ENCODE measurements at regions not wholly inside any gene's neighbourhood (a gene's known extent, or its start where the extent isn't known, plus 50 kb on each side); places are given as distances from the start of the nearest gene placed in this dataset.

- DNase-seq (ENCODE audit: low read depth) = no peak
These were observed 1350.8 kb upstream of the SLC10A2 start for GRCh38 chr13:104416973-104417372.

GRCh38 chr13:104414771-104415170 is 1348.6 kb upstream of the SLC10A2 start:
- DNase-seq (ENCODE audit: low read depth) = no peak

- DNase-seq (ENCODE audit: low read depth) = no peak
These were observed 1348.0 kb upstream of the SLC10A2 start for GRCh38 chr13:104414181-104414580.

- DNase-seq (ENCODE audit: low read depth) = no peak
These were observed 1345.0 kb upstream of the SLC10A2 start for GRCh38 chr13:104411141-104411765.

GRCh38 chr13:104408733-104409132 is 1342.5 kb upstream of the SLC10A2 start:
- DNase-seq (ENCODE audit: low read depth) = no peak

GRCh38 chr13:104404325-104404724 is 1338.1 kb upstream of the SLC10A2 start:
- no peak for DNase-seq (ENCODE audit: low read depth)

- no peak for DNase-seq (ENCODE audit: low read depth)
These were observed 1323.5 kb upstream of the SLC10A2 start for GRCh38 chr13:104389691-104390090.

GRCh38 chr13:104387510-104387909 is 1321.3 kb upstream of the SLC10A2 start:
- no peak for DNase-seq (ENCODE audit: low read depth)

- DNase-seq (ENCODE audit: low read depth) = no peak
These were observed 1319.2 kb upstream of the SLC10A2 start for GRCh38 chr13:104385404-104385803.

GRCh38 chr13:104382951-104383350 is 1316.7 kb upstream of the SLC10A2 start:
- no peak for DNase-seq (ENCODE audit: low read depth)

- no peak for DNase-seq (ENCODE audit: low read depth)
These were observed 1310.4 kb upstream of the SLC10A2 start for GRCh38 chr13:104376588-104376987.

GRCh38 chr13:104375614-104376013 is 1309.4 kb upstream of the SLC10A2 start:
- no peak for DNase-seq (ENCODE audit: low read depth)

GRCh38 chr13:104372095-104372655 is 1306.0 kb upstream of the SLC10A2 start:
- no peak for DNase-seq (ENCODE audit: low read depth)

- DNase-seq (ENCODE audit: low read depth) = no peak
These were observed 1299.2 kb upstream of the SLC10A2 start for GRCh38 chr13:104365430-104365829.

GRCh38 chr13:104357672-104358354 is 1291.6 kb upstream of the SLC10A2 start:
- DNase-seq (ENCODE audit: low read depth) = no peak

- no peak for DNase-seq (ENCODE audit: low read depth)
These were observed 1291.0 kb upstream of the SLC10A2 start for GRCh38 chr13:104357174-104357573.

GRCh38 chr13:104355041-104355670 is 1288.9 kb upstream of the SLC10A2 start:
- DNase-seq (ENCODE audit: low read depth) = no peak

- DNase-seq (ENCODE audit: low read depth) = no peak
These were observed 1261.0 kb upstream of the SLC10A2 start for GRCh38 chr13:104327211-104327610.

GRCh38 chr13:104326523-104326922 is 1260.3 kb upstream of the SLC10A2 start:
- no peak for DNase-seq (ENCODE audit: low read depth)

GRCh38 chr13:104321756-104322155 is 1255.5 kb upstream of the SLC10A2 start:
- DNase-seq (ENCODE audit: low read depth) = no peak

- no peak for DNase-seq (ENCODE audit: low read depth)
These were observed 1254.2 kb upstream of the SLC10A2 start for GRCh38 chr13:104320446-104320845.

GRCh38 chr13:104318121-104318520 is 1251.9 kb upstream of the SLC10A2 start:
- no peak for DNase-seq (ENCODE audit: low read depth)

GRCh38 chr13:104315606-104316005 is 1249.4 kb upstream of the SLC10A2 start:
- DNase-seq (ENCODE audit: low read depth) = no peak

Data from stimulated activated CD8-positive, alpha-beta memory T cell treated with anti-CD3 and anti-CD28 coated beads, Interleukin-12 subunit alpha, Interleukin-12 subunit beta, amount 100 ng/mL, for 4 hours (primary cell).